ENCODE measurements at regions not wholly inside any gene's neighbourhood (a gene's known extent, or its start where the extent isn't known, plus 50 kb on each side); places are given as distances from the start of the nearest gene placed in this dataset.

DNA sequence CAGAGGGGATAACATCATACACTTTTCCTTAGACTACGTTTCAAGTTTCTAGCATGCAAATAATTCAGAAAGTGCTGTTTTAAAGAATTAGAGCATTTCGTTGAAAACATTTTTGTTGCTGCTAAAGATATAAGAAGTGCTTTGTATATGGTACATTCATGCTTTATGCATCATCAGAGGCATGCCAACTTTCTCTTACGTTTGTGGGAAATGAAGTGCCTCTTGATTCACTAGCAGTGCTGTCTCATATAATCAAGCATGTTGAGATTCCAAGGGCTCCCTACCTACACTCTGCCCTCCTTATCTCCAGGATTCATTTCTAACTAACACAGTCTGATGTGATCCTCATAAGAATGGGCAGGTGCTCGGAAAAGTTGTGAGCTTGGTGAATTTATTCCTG lies 748.6 kb upstream of the DDX18 start:
- TF ChIP-seq POLR2AphosphoS5 (IDR thresholded peaks at IDR 0.05) = no peak
- TF ChIP-seq, protein P1, sequence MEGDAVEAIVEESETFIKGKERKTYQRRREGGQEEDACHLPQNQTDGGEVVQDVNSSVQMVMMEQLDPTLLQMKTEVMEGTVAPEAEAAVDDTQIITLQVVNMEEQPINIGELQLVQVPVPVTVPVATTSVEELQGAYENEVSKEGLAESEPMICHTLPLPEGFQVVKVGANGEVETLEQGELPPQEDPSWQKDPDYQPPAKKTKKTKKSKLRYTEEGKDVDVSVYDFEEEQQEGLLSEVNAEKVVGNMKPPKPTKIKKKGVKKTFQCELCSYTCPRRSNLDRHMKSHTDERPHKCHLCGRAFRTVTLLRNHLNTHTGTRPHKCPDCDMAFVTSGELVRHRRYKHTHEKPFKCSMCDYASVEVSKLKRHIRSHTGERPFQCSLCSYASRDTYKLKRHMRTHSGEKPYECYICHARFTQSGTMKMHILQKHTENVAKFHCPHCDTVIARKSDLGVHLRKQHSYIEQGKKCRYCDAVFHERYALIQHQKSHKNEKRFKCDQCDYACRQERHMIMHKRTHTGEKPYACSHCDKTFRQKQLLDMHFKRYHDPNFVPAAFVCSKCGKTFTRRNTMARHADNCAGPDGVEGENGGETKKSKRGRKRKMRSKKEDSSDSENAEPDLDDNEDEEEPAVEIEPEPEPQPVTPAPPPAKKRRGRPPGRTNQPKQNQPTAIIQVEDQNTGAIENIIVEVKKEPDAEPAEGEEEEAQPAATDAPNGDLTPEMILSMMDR (IDR thresholded peaks at IDR 0.05) = no peak

All from gastroesophageal sphincter (tissue), 3 donors.